ENCODE measurements at regions not wholly inside any gene's neighbourhood (a gene's known extent, or its start where the extent isn't known, plus 50 kb on each side); places are given as distances from the start of the nearest gene placed in this dataset.

GRCh38 chr4:144799486-144799885 is 153.5 kb downstream of the HHIP start:
- TF ChIP-seq CTCF (optimal IDR thresholded peaks at IDR 0.05 in 1 of 3, IDR thresholded peaks at IDR 0.05 in 1 of 3, conservative IDR thresholded peaks at IDR 0.05 in 1 of 3; ENCODE audit: extremely low read depth in 1 of 3, insufficient read depth in 2 of 3, low read length in 3 of 3) (no peak), EZH2 (IDR thresholded peaks at IDR 0.05; ENCODE audit: low read length) (no peak)

Data from keratinocyte (primary cell).